GM12878 (cell line): ENCODE measurements at regions not wholly inside any gene's neighbourhood (a gene's known extent, or its start where the extent isn't known, plus 50 kb on each side); places are given as distances from the start of the nearest gene placed in this dataset.

Experiments used
- ATAC-seq: fragments of 200-7000 bp; cut with Tn5 transposase; 3 replicates; pipeline ENCODE4 v1.9.1; 2020; ENCODE audit warnings: mild to moderate bottlenecking, moderate library complexity
- BruUV-seq: library from RNA; stranded (reverse); fragments of 400-500 nt; replicated peaks from 2 replicates; lab custom pipeline; 2021; lab: Mats Ljungman, UMichigan
- CTCF ChIA-PET: fragments of 300-600 bp; sonication (Branson Sonifier 250); formaldehyde crosslinking; extraction: SDS; loops from one replicate; lab custom pipeline; 2021; ENCODE audit warnings: inconsistent platforms; lab: Yijun Ruan, JAX
- POLR2A ChIA-PET: fragments of 350-600 bp; formaldehyde crosslinking; extraction: SDS; loops from one replicate; lab custom pipeline; 2021; ENCODE audit warnings: inconsistent platforms; lab: Charles Lee
- RAD21 ChIA-PET: fragments of 300-600 bp; sonication (Branson Sonifier 250); formaldehyde crosslinking; loops from one replicate; lab custom pipeline; 2023; ENCODE audit warnings: antibody characterized with exemption; ENCODE audit not compliant: unreplicated experiment; lab: Charles Lee
- SMC1A ChIA-PET: fragments of 300-600 bp; sonication (Branson Sonifier 250); formaldehyde crosslinking; loops from one replicate; lab custom pipeline; 2023; ENCODE audit not compliant: unreplicated experiment, uncharacterized antibody; lab: Charles Lee
- DNase-seq: peaks from one replicate; pipeline ENCODE4 v3.0.0-alpha.2; 2011; ENCODE audit warnings: low read depth, low spot score
- FAIRE-seq: peaks from 3 replicates; lab custom pipeline; 2011; peaks lifted over from hg19 to GRCh38; lab: Jason Lieb, UNC
- H2AFZ ChIP-seq: 2 replicates; pipeline ENCODE4 v1.6.0; 2011; ENCODE audit warnings: low read depth, low read length, control low read depth; ENCODE audit not compliant: control insufficient read depth
- H3K27ac ChIP-seq: 2 replicates; pipeline ENCODE4 v1.5.1; 2011; ENCODE audit warnings: control low read depth; ENCODE audit not compliant: control insufficient read depth, insufficient read depth
- H3K27me3 ChIP-seq, 2 experiments: replicated peaks in 1 of 2; 2 replicates each; pipeline versions ENCODE4 v1.6.0 to v1.6.1; 2011; ENCODE audit warnings: low read length in 1 of 2; ENCODE audit not compliant: control insufficient read depth in 2 of 2, insufficient read depth in 2 of 2
- H3K36me3 ChIP-seq, 2 experiments: 2 replicates each; pipeline ENCODE4 v1.5.1; 2011; ENCODE audit warnings: low read length in 1 of 2; ENCODE audit not compliant: control insufficient read depth in 2 of 2, insufficient read depth in 2 of 2
- H3K4me1 ChIP-seq: 2 replicates; pipeline ENCODE4 v1.6.1; 2011; ENCODE audit warnings: mild to moderate bottlenecking, low read length, moderate library complexity, mixed read lengths; ENCODE audit not compliant: control insufficient read depth, insufficient read depth
- H3K4me2 ChIP-seq: 2 replicates; pipeline ENCODE4 v1.6.0; 2011; ENCODE audit warnings: control low read depth; ENCODE audit not compliant: control insufficient read depth, insufficient read depth
- H3K4me3 ChIP-seq: fragments of 200-600 bp; sonication (generic); 2 replicates; pipeline ENCODE4 v1.5.1; 2016
- H3K79me2 ChIP-seq: 2 replicates; pipeline ENCODE4 v1.6.0; 2011; ENCODE audit warnings: low read length; ENCODE audit not compliant: control insufficient read depth, insufficient read depth
- H3K9ac ChIP-seq: 2 replicates; pipeline ENCODE4 v1.8.0; 2011; ENCODE audit warnings: low read length, control low read depth, mixed read lengths; ENCODE audit not compliant: control insufficient read depth, insufficient read depth
- H3K9me3 ChIP-seq: replicated peaks from 3 replicates; pipeline ENCODE4 v1.5.1; 2011; ENCODE audit warnings: mild to moderate bottlenecking, low read length; ENCODE audit not compliant: control insufficient read depth, insufficient read depth
- H4K20me1 ChIP-seq: 2 replicates; pipeline ENCODE4 v1.6.0; 2011; ENCODE audit not compliant: control insufficient read depth, insufficient read depth
- ATF7 ChIP-seq: fragments of 450-650 bp; IDR thresholded peaks from 2 replicates; pipeline ENCODE4 v1.6.1; 2016; ENCODE audit warnings: low read depth, mild to moderate bottlenecking
- CEBPZ ChIP-seq: fragments of 150-350 bp; IDR thresholded peaks from 2 replicates; pipeline ENCODE4 v1.6.1; 2016; ENCODE audit warnings: low read depth, low read length
- CHD4 ChIP-seq: fragments of 200-600 bp; sonication (generic); IDR thresholded peaks from 2 replicates; pipeline ENCODE4 v1.6.1; 2016; ENCODE audit warnings: mild to moderate bottlenecking
- CREB1 ChIP-seq: IDR thresholded peaks from 2 replicates; pipeline ENCODE4 v1.6.1; 2012; ENCODE audit warnings: low read depth, mild to moderate bottlenecking, inconsistent platforms
- EED ChIP-seq: sonication (generic); IDR thresholded peaks from 2 replicates; pipeline ENCODE4 v1.6.1; 2016; ENCODE audit warnings: antibody characterized with exemption, low read depth
- EP300 ChIP-seq, 2 experiments: fragments of 150-350 bp in 1 of 2; IDR thresholded peaks; 2 replicates each; pipeline ENCODE4 v1.6.1; 2011 to 2012; ENCODE audit warnings: low read depth in 2 of 2, low read length in 2 of 2, borderline replicate concordance in 1 of 2, improper control_type of control experiment in 1 of 2, inconsistent platforms in 1 of 2; ENCODE audit not compliant: control insufficient read depth in 1 of 2
- JUNB ChIP-seq: IDR thresholded peaks from 2 replicates; pipeline ENCODE4 v1.6.1; 2016; ENCODE audit warnings: antibody characterized with exemption, mild to moderate bottlenecking
- JUND ChIP-seq: IDR thresholded peaks from 2 replicates; pipeline ENCODE4 v1.6.1; 2012; ENCODE audit warnings: low read depth, mild to moderate bottlenecking, low read length, improper control_type of control experiment, moderate library complexity
- MEF2B ChIP-seq: fragments of 450-650 bp; IDR thresholded peaks from 2 replicates; pipeline ENCODE4 v1.6.1; 2018; ENCODE audit warnings: mild to moderate bottlenecking, moderate library complexity; ENCODE audit not compliant: partially characterized antibody, poor library complexity, severe bottlenecking
- MYB ChIP-seq: fragments of 150-350 bp; IDR thresholded peaks from 2 replicates; pipeline ENCODE4 v1.6.1; 2014; ENCODE audit warnings: mild to moderate bottlenecking, low read depth, low read length, borderline replicate concordance
- NR2C1 ChIP-seq: fragments of 450-650 bp; IDR thresholded peaks from 2 replicates; pipeline ENCODE4 v1.6.1; 2017; ENCODE audit warnings: antibody characterized with exemption, mild to moderate bottlenecking, moderate library complexity
- RBBP5 ChIP-seq: fragments of 200-600 bp; sonication (generic); conservative IDR thresholded peaks from 2 replicates; pipeline ENCODE4 v1.6.1; 2016
- REST ChIP-seq: IDR thresholded peaks from 2 replicates; pipeline ENCODE4 v1.6.1; 2012; ENCODE audit warnings: mild to moderate bottlenecking, low read depth, low read length
- RUNX3 ChIP-seq: IDR thresholded peaks from 2 replicates; pipeline ENCODE4 v1.6.1; 2012; ENCODE audit warnings: low read length, inconsistent platforms
- YBX1 ChIP-seq: fragments of 450-650 bp; IDR thresholded peaks from 2 replicates; pipeline ENCODE4 v1.6.1; 2016; ENCODE audit warnings: antibody characterized with exemption
- ZBTB4 ChIP-seq: fragments of 450-650 bp; formaldehyde crosslinking; IDR thresholded peaks from 2 replicates; pipeline ENCODE4 v1.4.0; 2022; ENCODE audit warnings: mild to moderate bottlenecking, moderate library complexity
- ZNF622 ChIP-seq: fragments of 450-650 bp; IDR thresholded peaks from 2 replicates; pipeline ENCODE4 v1.6.1; 2017; ENCODE audit warnings: mild to moderate bottlenecking, inconsistent platforms
- ZSCAN29 ChIP-seq: fragments of 450-650 bp; IDR thresholded peaks from 2 replicates; pipeline ENCODE4 v1.6.1; 2017; ENCODE audit warnings: mild to moderate bottlenecking, moderate library complexity
- WGBS: methylation state at CpG from one replicate; pipeline ENCODE4 v1.1.6; 2016; ENCODE audit warnings: low lambda C conversion rate; ENCODE audit not compliant: insufficient replicate concordance, insufficient coverage; ENCODE audit errors: missing lambda C conversion rate; 5-methylcytosine and 5-hydroxymethylcytosine counted together
- in situ Hi-C: fragments of 300-500 bp; cut with MboI; formaldehyde crosslinking; loops from 9 replicates; pipeline ENCODE4 v1.14.3; 2018; ENCODE audit warnings: mixed read lengths
- intact Hi-C: fragments of 100-400 bp; cut with micrococcal nuclease; formaldehyde crosslinking; loops from one replicate; pipeline ENCODE4 v1.14.2; 2022; ENCODE audit not compliant: unreplicated experiment

- no peak overlapping the region for H3K9ac ChIP-seq
- FAIRE-seq (no peak), DNase-seq (no peak), ATAC-seq (no peak)
- RAD21 ChIA-PET = no interaction called here
- in situ Hi-C loops = no loop called here
- no peaks in the 10 kb centered on the region for H4K20me1 ChIP-seq
- POLR2A ChIA-PET = no interaction called here
- no peaks in the 10 kb centered on the region for H3K36me3 ChIP-seq
- intact Hi-C loops = no loop called here
- H3K4me3 ChIP-seq = no peak overlapping the region
- H2AFZ ChIP-seq = no peak overlapping the region
- H3K4me2 ChIP-seq = no peak overlapping the region
- SMC1A ChIA-PET = no interaction called here
- CTCF ChIA-PET = no interaction called here
- no peaks in the 10 kb centered on the region for H3K27me3 ChIP-seq
- no TSS peak for BruUV-seq
- WGBS = 25% methylated on average over 10 of the region's 10 CpGs
- H3K79me2 ChIP-seq = no peaks in the 10 kb centered on the region
- no peaks in the 10 kb centered on the region for H3K4me1 ChIP-seq
- no peak overlapping the region for H3K27ac ChIP-seq
- H3K9me3 ChIP-seq = no peaks in the 10 kb centered on the region
- TF ChIP-seq NR2C1 (no peak), MYB (no peak), ZBTB4 (no peak), RUNX3 (no peak), EED (no peak), CREB1 (no peak), CHD4 (no peak), JUNB (no peak), CEBPZ (no peak), ZNF622 (no peak), RBBP5 (no peak), EP300 (IDR thresholded peaks at IDR 0.05; ENCODE audit: borderline replicate concordance in 1 of 2, control insufficient read depth in 1 of 2, low read depth in 2 of 2, low read length in 2 of 2) (no peak), MEF2B (no peak), ZSCAN29 (no peak), JUND (no peak), ATF7 (no peak), REST (no peak), YBX1 (no peak)
Observed at GRCh38 chr16:50906454-50906853, 164.6 kb downstream of the CYLD start.
